C1 segment of cervical spinal cord (tissue), 14 donors: ENCODE measurements at regions not wholly inside any gene's neighbourhood (a gene's known extent, or its start where the extent isn't known, plus 50 kb on each side); places are given as distances from the start of the nearest gene placed in this dataset.
A peak's percentile ranks its signal among the peaks of the same experiment; 100 is the strongest.

Experiments
- DNase-seq, 14 donors: peaks; one replicate each; lab custom pipeline; 2025; lab: John Stamatoyannopoulos, UW

- no peak for DNase-seq
Observed at GRCh38 chr5:171579976-171580411, 160.5 kb downstream of the FGF18 start.

GRCh38 chr5:171580502-171581265, 161.2 kb downstream of the FGF18 start:
- DNase-seq, result no peak

- no peak for DNase-seq
Observed at GRCh38 chr5:171581781-171582180, 162.3 kb downstream of the FGF18 start.

- DNase-seq, result no peak
Observed at GRCh38 chr5:171582849-171583248, 163.4 kb downstream of the FGF18 start.

- DNase-seq, result no peak
Observed at GRCh38 chr5:171585981-171586380, 166.5 kb downstream of the FGF18 start.

DNA sequence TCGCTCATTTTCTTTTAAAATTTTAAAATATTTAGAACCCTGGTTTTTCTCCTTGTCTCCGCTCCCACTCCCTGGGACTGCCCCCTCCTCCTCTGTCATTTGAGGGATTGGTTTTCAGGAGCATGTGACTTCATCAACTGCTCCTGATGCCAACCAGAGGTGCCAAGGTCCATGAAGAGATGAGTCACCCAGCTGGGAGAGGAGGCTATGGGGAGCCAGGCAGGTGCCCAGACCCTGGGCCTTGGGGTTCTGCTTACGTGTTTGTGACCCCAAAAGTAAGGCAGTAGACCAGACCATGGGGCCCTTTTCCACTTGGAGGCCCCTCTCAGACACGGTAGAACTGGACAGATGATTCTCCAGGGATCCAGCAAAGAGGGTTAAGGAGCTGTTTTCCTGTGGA, 167.0 kb downstream of the FGF18 start:
- DNase-seq, result no peak

DNA sequence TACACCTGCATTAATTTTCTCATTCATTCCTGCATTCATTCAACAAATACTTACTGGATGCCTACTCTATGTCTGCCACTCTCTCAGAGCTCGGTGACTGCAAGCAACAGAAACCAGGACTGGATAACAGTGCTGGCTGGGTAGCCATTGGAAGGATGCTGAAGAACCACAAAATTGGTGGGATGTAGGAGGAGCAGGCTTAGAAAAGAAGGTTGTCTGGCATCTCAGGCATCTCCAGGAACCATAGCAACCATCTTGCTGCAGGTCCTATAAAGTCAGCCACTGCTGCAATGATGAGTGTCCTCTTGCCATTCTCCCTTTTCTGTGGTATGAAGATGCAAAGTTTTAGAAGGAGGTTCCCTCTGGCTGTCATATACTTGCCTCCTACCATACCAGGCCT, 168.6 kb downstream of the FGF18 start:
- DNase-seq, result no peak

DNA sequence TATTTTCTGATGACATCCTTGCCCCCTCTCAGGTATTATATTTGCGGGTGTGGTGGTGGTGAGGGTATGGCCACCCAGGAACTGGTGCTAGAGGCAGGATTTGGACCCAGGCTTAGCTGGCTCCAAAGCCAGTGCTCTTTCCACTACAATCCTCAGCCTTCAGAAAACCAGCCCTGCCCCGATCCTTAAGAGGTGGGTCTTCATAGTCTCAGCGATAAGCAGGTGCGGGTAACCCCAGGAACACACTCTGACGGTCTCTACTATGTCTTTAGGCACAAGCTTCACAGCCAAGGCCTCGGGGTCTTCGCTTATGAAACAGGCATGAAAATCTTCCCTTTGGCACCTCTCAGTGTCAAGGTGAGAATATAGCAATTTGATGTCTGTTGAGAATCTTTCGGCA, 169.3 kb downstream of the FGF18 start:
- no peak for DNase-seq

- DNase-seq, result no peak
Observed at GRCh38 chr5:171589461-171589860, 170.0 kb downstream of the FGF18 start.

GRCh38 chr5:171592076-171592475, 172.6 kb downstream of the FGF18 start:
- no peak for DNase-seq

DNA sequence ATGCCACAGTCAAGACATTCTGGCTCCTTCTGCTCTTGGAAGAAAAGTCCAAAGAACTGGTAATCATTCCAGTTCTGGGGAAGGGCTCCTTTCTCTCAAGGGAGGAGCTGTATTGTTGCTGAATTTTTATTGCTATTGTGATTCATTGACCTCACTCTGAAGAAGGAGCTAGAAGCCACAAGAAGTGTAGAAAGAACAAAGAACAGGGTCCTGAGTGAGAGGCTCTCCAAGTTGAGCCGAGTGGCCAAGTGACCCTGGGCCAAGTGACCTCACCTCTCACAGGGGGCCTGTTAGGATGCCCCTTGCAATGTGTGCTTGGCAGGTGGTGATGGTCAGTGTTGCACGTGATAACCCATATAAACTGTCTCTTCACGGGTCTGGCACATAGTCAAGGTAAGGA, 173.3 kb downstream of the FGF18 start:
- no peak for DNase-seq

DNA sequence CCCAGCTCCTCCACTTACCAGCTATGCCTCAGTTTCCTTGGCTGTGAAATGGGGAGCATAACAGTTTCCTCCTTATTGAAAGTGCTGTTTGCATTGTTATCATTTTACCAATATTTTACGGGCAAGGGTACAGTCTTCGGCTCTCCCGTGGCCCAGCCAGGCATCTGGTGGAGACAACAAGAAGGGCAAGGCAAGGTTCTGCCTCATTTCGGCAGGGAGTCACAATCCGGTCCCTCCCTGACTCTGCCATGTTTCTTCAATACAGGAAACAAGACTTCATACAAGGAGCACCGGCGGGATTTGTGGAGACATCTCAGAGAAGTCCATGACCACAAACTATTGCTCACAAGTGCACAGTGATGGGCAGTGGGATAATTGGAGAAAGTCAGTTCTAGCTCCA, 174.0 kb downstream of the FGF18 start:
- DNase-seq, result no peak

- DNase-seq, result no peak
Observed at GRCh38 chr5:171593976-171594375, 174.5 kb downstream of the FGF18 start.

GRCh38 chr5:171595401-171595800, 176.0 kb downstream of the FGF18 start:
- no peak for DNase-seq

DNA sequence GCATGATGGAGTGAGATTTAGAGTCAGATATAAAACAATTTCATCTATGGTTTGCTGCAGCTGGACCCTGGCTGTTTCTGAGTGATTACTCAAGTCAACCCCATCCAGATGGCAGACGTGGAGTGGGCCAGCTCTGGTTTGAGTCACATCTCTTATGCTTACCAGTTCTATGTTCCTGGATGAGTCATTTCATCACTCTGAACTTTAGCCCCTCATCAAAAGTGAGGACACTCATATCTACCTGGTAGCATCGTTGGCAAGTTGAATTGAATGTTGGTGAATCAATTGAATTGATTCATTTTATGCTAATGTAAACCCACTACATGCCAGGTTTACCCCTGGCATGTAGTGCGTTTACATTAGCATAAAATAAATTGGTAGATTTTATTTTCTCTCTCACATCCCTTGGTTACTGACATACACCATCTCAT, 176.4 kb downstream of the FGF18 start:
- DNase-seq, result no peak

- DNase-seq, result no peak
Observed at GRCh38 chr5:171596391-171596878, 177.0 kb downstream of the FGF18 start.

DNA sequence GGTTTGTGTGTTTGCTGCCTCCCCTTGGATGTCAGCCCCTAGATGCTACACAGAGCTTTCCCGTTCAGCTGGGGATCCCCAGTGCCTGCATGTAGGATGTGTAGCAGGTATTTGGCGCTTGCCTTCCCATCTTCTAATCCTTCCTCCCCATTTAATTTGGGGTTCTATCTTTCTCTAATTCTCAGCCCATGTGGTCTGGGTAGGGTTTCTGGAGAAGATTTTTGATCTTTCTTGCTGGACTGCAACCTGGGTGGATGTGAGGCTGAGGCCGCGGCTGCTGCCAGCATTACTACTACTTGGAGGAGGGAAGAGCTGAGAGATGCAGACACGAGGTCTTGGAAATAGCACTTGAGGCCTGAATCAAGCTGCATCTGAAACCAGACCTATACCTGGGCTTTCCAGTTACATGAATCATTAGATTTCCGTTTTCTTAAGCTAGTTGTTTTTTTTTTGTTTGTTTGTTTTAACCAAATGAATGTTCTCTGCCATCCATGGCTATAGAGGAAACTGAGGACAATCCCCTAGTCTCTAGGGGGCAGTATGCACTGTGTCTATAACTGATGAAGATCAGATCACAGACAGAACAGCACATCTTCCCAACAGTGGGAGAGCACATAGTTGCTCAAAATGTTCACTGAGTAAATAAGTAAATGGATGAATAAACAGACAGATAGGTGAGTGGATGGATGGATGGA, 178.6 kb downstream of the FGF18 start:
- no peak for DNase-seq

DNA sequence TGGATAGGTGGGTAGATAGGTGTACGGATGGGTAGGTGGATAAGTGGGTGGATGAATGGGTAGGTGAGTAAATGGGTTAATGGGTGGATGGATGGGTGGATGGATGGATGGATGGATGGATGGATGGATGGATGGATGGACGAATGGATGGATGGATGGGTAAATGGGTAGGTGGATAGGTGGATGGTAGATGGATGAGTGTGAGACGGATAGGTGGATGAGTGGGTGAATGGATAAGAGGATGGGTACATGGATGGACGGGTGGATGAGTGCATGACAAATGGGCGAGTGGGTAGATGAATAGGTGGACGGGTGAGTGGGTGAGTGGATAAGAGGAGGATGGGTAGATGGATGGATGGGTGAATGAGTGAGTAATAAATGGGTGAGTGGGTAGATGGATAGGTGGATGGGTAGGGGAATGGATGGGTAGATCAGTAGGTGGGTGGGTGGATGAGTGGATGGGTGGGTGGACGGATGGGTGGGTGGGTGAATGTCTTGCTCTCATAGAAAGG, 179.2 kb downstream of the FGF18 start:
- DNase-seq, result no peak

DNA sequence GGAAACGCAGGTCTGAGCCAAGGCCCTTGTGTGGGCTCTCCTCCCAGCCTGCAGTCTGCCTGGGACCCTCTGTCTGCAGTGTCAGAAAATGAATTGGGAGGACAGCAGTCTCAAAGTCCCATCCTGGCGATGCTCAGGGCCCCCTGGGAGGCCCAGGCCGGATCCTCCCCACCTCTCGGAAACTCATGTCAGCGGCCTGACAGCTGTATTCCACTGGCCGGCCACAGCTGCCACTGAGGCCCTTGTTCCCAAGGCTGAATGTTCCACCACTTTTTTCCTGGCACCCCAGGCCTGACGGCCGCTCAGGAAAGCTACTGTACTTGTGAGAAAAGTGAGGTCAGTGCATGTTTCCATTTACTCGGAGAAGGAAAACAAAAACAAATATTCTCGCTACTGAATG, 180.0 kb downstream of the FGF18 start:
- no peak for DNase-seq

- no peak for DNase-seq
Observed at GRCh38 chr5:171599957-171600612, 180.6 kb downstream of the FGF18 start.

DNA sequence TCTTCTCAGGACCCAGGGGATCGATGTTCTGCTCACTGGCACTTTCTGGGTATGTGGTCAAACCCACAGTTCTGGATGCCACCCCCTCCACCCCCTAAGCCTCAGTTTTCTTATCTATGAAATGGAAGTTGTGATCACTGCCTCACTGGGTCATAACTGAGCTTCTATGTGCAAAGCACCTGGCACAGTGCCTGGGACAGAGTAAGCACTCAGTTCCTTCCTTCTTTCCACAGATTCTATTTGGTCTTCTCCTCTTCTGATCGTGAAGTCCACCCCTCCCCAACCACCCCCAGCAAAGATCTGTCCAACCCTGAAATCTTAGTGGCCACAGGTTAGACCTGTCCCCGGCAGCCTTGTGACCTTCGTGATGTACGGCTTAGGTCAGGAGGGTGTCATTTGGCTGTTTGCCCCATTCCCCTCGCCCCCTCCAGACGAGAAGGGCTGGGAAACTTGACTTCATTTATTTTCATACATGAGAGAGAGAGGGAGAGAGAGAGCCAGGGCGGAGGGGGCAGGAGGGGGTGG, 181.4 kb downstream of the FGF18 start:
- no peak for DNase-seq

GRCh38 chr5:171601266-171601881, 181.9 kb downstream of the FGF18 start:
- DNase-seq, result peak in 3 of 14 donors; percentile 4 to 8 (median 4)
